ENCODE measurements at regions not wholly inside any gene's neighbourhood (a gene's known extent, or its start where the extent isn't known, plus 50 kb on each side); places are given as distances from the start of the nearest gene placed in this dataset.

DNA sequence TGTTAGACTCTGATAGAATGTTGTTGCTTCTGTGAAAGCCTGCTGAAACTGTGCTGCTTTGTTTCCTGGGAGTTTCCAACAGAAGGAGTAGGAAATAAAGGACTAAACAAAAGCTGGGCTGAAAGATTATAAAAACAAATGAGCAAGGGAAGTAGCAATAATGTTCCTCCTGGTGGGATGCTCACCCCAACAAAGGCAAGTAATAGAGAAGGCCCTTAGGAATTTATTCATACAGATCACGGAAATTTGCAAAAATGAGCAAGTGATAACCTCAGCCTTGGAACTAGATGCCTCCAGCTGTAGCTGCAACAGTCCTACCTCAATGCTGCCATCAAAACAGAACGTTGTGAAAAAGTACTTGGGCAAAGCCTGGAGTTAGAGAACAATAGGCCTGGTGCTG is 1248.0 kb upstream of the C9orf72 start:
- Histone ChIP-seq H3K9me1 (ENCODE audit: control insufficient read depth, insufficient read depth, low read length) (no peaks in the 10 kb centered on the region), H3K9me3 (replicated peaks; ENCODE audit: control insufficient read depth, insufficient read depth, low read depth, low read length) (no peaks in the 10 kb centered on the region), H3K9ac (ENCODE audit: insufficient read depth in 1 of 2, low read depth in 2 of 2, low read length in 2 of 2) (no peak overlapping the region), H3K36me3 (ENCODE audit: control insufficient read depth, insufficient read depth, low read length) (no peaks in the 10 kb centered on the region), H3K27me3 (ENCODE audit: control insufficient read depth in 2 of 2, insufficient read depth in 2 of 2, low read length in 2 of 2) (no peaks in the 10 kb centered on the region), H3K4me1 (replicated peaks in 1 of 2; ENCODE audit: control insufficient read depth in 2 of 2, insufficient read depth in 2 of 2, low read length in 2 of 2) (no peaks in the 10 kb centered on the region), H3K79me2 (ENCODE audit: control insufficient read depth, insufficient read depth, low read length) (no peaks in the 10 kb centered on the region), H3K27ac (ENCODE audit: extremely low read depth, low read depth, low read length) (no peak overlapping the region), H2AFZ (ENCODE audit: low read depth, low read length) (no peak overlapping the region), H3K4me3 (no peak overlapping the region), H3K4me2 (ENCODE audit: insufficient read depth, low read length) (no peak overlapping the region), H4K20me1 (replicated peaks; ENCODE audit: control insufficient read depth, insufficient read depth, low read length) (no peaks in the 10 kb centered on the region)
- in situ Hi-C loops (cut with MboI) (no loop called here), intact Hi-C loops (cut with micrococcal nuclease) (no loop called here)
- DNase-seq (ENCODE audit: extremely low read depth in 1 of 4, low spot score in 3 of 4) (no peak), FAIRE-seq (no peak), ATAC-seq (no peak)
- no peak for TF ChIP-seq SRSF1 (IDR thresholded peaks at IDR 0.05; ENCODE audit: low read depth, low read length)
- no peak for TF ChIP-seq NCOA1 (IDR thresholded peaks at IDR 0.05; ENCODE audit: low read depth)
- POLR2A ChIA-PET: no interaction called here
- WGBS (ENCODE audit: insufficient coverage, low coverage, missing lambda C conversion rate): no CpG with 5 or more reads among the region's 2 CpGs
- BruUV-seq (replicated peaks): no TSS peak
- CTCF ChIA-PET (ENCODE audit: low intra/inter-chr PET ratio): no interaction called here

DNA sequence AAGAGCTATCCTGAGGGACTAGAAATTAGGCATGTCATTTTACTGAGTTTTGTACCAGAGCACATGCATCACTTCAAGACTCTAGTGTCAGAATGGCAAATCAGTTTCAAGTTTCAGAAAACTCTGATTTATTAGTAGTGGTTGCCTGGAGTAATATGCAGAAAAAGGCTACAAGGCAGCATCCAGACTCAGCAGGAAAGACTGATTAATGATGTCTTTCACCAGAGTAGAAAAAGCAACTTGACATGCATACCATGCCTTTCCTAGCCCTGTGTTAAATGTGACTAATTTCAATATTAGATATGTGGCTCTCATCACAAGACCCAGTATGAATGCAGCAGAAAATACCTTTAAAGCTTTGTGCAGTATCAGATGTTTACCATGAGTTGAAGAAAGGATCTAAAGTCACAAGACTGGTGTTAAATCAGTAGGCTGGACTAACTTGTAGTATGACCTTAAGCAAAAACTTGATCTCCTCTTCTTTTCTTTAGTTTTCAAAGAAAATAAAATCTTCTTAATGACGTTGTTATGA is 1251.2 kb upstream of the C9orf72 start:
- in situ Hi-C loops (cut with MboI): no loop called here
- Histone ChIP-seq H3K9me3 (replicated peaks; ENCODE audit: control insufficient read depth, insufficient read depth, low read depth, low read length) (no peaks in the 10 kb centered on the region), H3K27me3 (ENCODE audit: control insufficient read depth in 2 of 2, insufficient read depth in 2 of 2, low read length in 2 of 2) (no peaks in the 10 kb centered on the region), H3K9ac (ENCODE audit: insufficient read depth in 1 of 2, low read depth in 2 of 2, low read length in 2 of 2) (no peak overlapping the region), H3K36me3 (ENCODE audit: control insufficient read depth, insufficient read depth, low read length) (no peaks in the 10 kb centered on the region), H4K20me1 (replicated peaks; ENCODE audit: control insufficient read depth, insufficient read depth, low read length) (no peaks in the 10 kb centered on the region), H3K4me2 (ENCODE audit: insufficient read depth, low read length) (no peak overlapping the region), H3K79me2 (ENCODE audit: control insufficient read depth, insufficient read depth, low read length) (no peaks in the 10 kb centered on the region), H3K27ac (ENCODE audit: extremely low read depth, low read depth, low read length) (no peak overlapping the region), H3K4me1 (replicated peaks in 1 of 2; ENCODE audit: control insufficient read depth in 2 of 2, insufficient read depth in 2 of 2, low read length in 2 of 2) (no peaks in the 10 kb centered on the region), H3K4me3 (no peak overlapping the region), H2AFZ (ENCODE audit: low read depth, low read length) (no peak overlapping the region), H3K9me1 (ENCODE audit: control insufficient read depth, insufficient read depth, low read length) (no peaks in the 10 kb centered on the region)
- no TSS peak for BruUV-seq (replicated peaks)
- FAIRE-seq (no peak), ATAC-seq (no peak), DNase-seq (ENCODE audit: extremely low read depth in 1 of 4, low spot score in 3 of 4) (no peak)
- intact Hi-C loops (cut with micrococcal nuclease): no loop called here
- ChIA-PET POLR2A (no interaction called here), CTCF (ENCODE audit: low intra/inter-chr PET ratio) (no interaction called here)
- no CpG with 5 or more reads among the region's 1 CpG for WGBS (ENCODE audit: insufficient coverage, low coverage, missing lambda C conversion rate)
- TF ChIP-seq ESRRA (IDR thresholded peaks at IDR 0.05; ENCODE audit: borderline replicate concordance, low read depth) (no peak), ARNT (IDR thresholded peaks at IDR 0.05) (no peak), CHCHD3 (CRISPR knock-in tag; IDR thresholded peaks at IDR 0.05) (no peak), KAT2B (IDR thresholded peaks at IDR 0.05; ENCODE audit: low read depth, low read length) (no peak), ETV1 (tag; conservative IDR thresholded peaks at IDR 0.05; ENCODE audit: low read depth) (no peak), ZNF561 (CRISPR knock-in tag; conservative IDR thresholded peaks at IDR 0.05) (no peak), DDX20 (tag; IDR thresholded peaks at IDR 0.05; ENCODE audit: low read depth) (no peak), MYBL2 (IDR thresholded peaks at IDR 0.05; ENCODE audit: low read depth) (no peak), MYBL2 (CRISPR knock-in tag; IDR thresholded peaks at IDR 0.05; ENCODE audit: borderline replicate concordance) (no peak), ELF4 (CRISPR knock-in tag; IDR thresholded peaks at IDR 0.05) (no peak), ESRRB (CRISPR knock-in tag; IDR thresholded peaks at IDR 0.05; ENCODE audit: borderline replicate concordance) (no peak), DIDO1 (tag; IDR thresholded peaks at IDR 0.05; ENCODE audit: low read depth) (no peak), ZKSCAN8 (CRISPR knock-in tag; IDR thresholded peaks at IDR 0.05) (no peak)
- TF ChIP-seq, protein P1, sequence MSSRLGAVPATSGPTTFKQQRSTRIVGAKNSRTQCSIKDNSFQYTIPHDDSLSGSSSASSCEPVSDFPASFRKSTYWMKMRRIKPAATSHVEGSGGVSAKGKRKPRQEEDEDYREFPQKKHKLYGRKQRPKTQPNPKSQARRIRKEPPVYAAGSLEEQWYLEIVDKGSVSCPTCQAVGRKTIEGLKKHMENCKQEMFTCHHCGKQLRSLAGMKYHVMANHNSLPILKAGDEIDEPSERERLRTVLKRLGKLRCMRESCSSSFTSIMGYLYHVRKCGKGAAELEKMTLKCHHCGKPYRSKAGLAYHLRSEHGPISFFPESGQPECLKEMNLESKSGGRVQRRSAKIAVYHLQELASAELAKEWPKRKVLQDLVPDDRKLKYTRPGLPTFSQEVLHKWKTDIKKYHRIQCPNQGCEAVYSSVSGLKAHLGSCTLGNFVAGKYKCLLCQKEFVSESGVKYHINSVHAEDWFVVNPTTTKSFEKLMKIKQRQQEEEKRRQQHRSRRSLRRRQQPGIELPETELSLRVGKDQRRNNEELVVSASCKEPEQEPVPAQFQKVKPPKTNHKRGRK (tag; IDR thresholded peaks at IDR 0.05): no peak
- TF ChIP-seq, protein P2, sequence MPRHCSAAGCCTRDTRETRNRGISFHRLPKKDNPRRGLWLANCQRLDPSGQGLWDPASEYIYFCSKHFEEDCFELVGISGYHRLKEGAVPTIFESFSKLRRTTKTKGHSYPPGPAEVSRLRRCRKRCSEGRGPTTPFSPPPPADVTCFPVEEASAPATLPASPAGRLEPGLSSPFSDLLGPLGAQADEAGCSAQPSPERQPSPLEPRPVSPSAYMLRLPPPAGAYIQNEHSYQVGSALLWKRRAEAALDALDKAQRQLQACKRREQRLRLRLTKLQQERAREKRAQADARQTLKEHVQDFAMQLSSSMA (CRISPR knock-in tag; IDR thresholded peaks at IDR 0.05): no peak

Measured in K562 (cell line).